ENCODE measurements at regions not wholly inside any gene's neighbourhood (a gene's known extent, or its start where the extent isn't known, plus 50 kb on each side); places are given as distances from the start of the nearest gene placed in this dataset.

GRCh38 chr5:133789428-133789827 is 177.1 kb upstream of the FSTL4 start:
- ATAC-seq (ENCODE audit: insufficient number of reproducible peaks, low FRiP score, low read depth): no peak
- DNase-seq (ENCODE audit: low spot score): no peak

GRCh38 chr5:133788121-133788520 is 175.8 kb upstream of the FSTL4 start:
- ATAC-seq (ENCODE audit: insufficient number of reproducible peaks, low FRiP score, low read depth) (no peak), DNase-seq (ENCODE audit: low spot score) (no peak)
- TF ChIP-seq CTCF (IDR thresholded peaks at IDR 0.05): no peak
- Histone ChIP-seq H3K27me3 (replicated peaks; ENCODE audit: insufficient read depth) (no peaks in the 10 kb centered on the region), H3K27ac (no peak overlapping the region), H3K9me3 (no peaks in the 10 kb centered on the region), H3K4me3 (no peak overlapping the region), H3K4me1 (ENCODE audit: control insufficient read depth in 1 of 2, low read depth in 2 of 2) (no peaks in the 10 kb centered on the region), H3K36me3 (no peaks in the 10 kb centered on the region)

More at GRCh38 chr5:133789428-133789827, 177.1 kb upstream of the FSTL4 start:
- Histone ChIP-seq H3K4me3 (no peak overlapping the region), H3K4me1 (ENCODE audit: control insufficient read depth in 1 of 2, low read depth in 2 of 2) (no peaks in the 10 kb centered on the region), H3K27ac (no peak overlapping the region), H3K36me3 (no peaks in the 10 kb centered on the region), H3K27me3 (replicated peaks; ENCODE audit: insufficient read depth) (no peaks in the 10 kb centered on the region), H3K9me3 (no peaks in the 10 kb centered on the region)
- TF ChIP-seq CTCF (IDR thresholded peaks at IDR 0.05): no peak

GRCh38 chr5:133786420-133786819 is 174.1 kb upstream of the FSTL4 start:
- no peak overlapping the region for H3K27ac ChIP-seq
- ATAC-seq (ENCODE audit: insufficient number of reproducible peaks, low FRiP score, low read depth) (no peak), DNase-seq (ENCODE audit: low spot score) (no peak)
- no peaks in the 10 kb centered on the region for H3K4me1 ChIP-seq (ENCODE audit: control insufficient read depth in 1 of 2, low read depth in 2 of 2)
- H3K9me3 ChIP-seq: no peaks in the 10 kb centered on the region
- TF ChIP-seq CTCF (IDR thresholded peaks at IDR 0.05): no peak
- no peak overlapping the region for H3K4me3 ChIP-seq
- H3K36me3 ChIP-seq: no peaks in the 10 kb centered on the region
- H3K27me3 ChIP-seq (replicated peaks; ENCODE audit: insufficient read depth): no peaks in the 10 kb centered on the region

- TF ChIP-seq CTCF (IDR thresholded peaks at IDR 0.05): no peak
- DNase-seq (ENCODE audit: low spot score) (no peak), ATAC-seq (ENCODE audit: insufficient number of reproducible peaks, low FRiP score, low read depth) (no peak)
- no peak overlapping the region for H3K27ac ChIP-seq
- no peaks in the 10 kb centered on the region for H3K27me3 ChIP-seq (replicated peaks; ENCODE audit: insufficient read depth)
- no peaks in the 10 kb centered on the region for H3K9me3 ChIP-seq
- peaks cover 0 to 7% of the 10 kb centered on the region in 2 donors for H3K4me1 ChIP-seq (ENCODE audit: control insufficient read depth in 1 of 2, low read depth in 2 of 2)
- no peaks in the 10 kb centered on the region for H3K36me3 ChIP-seq
- H3K4me3 ChIP-seq: no peak overlapping the region
Observed at GRCh38 chr5:133785182-133785581, 172.8 kb upstream of the FSTL4 start.

GRCh38 chr5:133783481-133783880 is 171.1 kb upstream of the FSTL4 start:
- ATAC-seq (ENCODE audit: insufficient number of reproducible peaks, low FRiP score, low read depth) (no peak), DNase-seq (ENCODE audit: low spot score) (no peak)
- no peak for TF ChIP-seq CTCF (IDR thresholded peaks at IDR 0.05)
- Histone ChIP-seq H3K4me1 (ENCODE audit: control insufficient read depth in 1 of 2, low read depth in 2 of 2) (peaks cover 0 to 7% of the 10 kb centered on the region in 2 donors), H3K4me3 (no peak overlapping the region), H3K27ac (no peak overlapping the region), H3K9me3 (no peaks in the 10 kb centered on the region), H3K36me3 (no peaks in the 10 kb centered on the region), H3K27me3 (replicated peaks; ENCODE audit: insufficient read depth) (no peaks in the 10 kb centered on the region)

Data from thoracic aorta (tissue), 2 donors.